SK-N-SH (cell line): ENCODE measurements at regions not wholly inside any gene's neighbourhood (a gene's known extent, or its start where the extent isn't known, plus 50 kb on each side); places are given as distances from the start of the nearest gene placed in this dataset.

ENCODE experiments used
- CTCF ChIA-PET: fragments of 300-600, 350-600 bp; formaldehyde crosslinking; extraction: SDS; loops from one replicate; lab custom pipeline; 2021; lab: Yijun Ruan, JAX
- POLR2A ChIA-PET: fragments of 350-600 bp; sonication (Branson Sonifier 250); formaldehyde crosslinking; extraction: SDS; loops from one replicate; lab custom pipeline; 2020; ENCODE audit warnings: antibody characterized with exemption, inconsistent platforms; lab: Yijun Ruan, JAX
- DNase-seq: peaks from one replicate; pipeline ENCODE4 v3.0.0; 2012
- H2AFZ ChIP-seq: fragments of 200-600 bp; sonication (generic); 2 replicates; pipeline ENCODE4 v1.8.1; 2016; ENCODE audit warnings: antibody characterized with exemption, mild to moderate bottlenecking, low read depth
- H3F3A ChIP-seq: fragments of 200-600 bp; sonication (generic); replicated peaks from 2 replicates; pipeline ENCODE3; 2016; ENCODE audit warnings: antibody characterized with exemption, mild to moderate bottlenecking; ENCODE audit not compliant: insufficient read depth
- H3K27ac ChIP-seq, 2 experiments: fragments of 200-500 bp in 1 of 2; fragments of 200-600 bp in 1 of 2; sonication (Bioruptor generic) in 1 of 2; sonication (generic), shearing (Covaris generic) in 1 of 2; 2 replicates each; pipeline versions ENCODE4 v1.5.1 to v1.6.1; 2014 to 2016; ENCODE audit warnings: low read depth in 2 of 2, inconsistent platforms in 1 of 2, low read length in 1 of 2, mild to moderate bottlenecking in 1 of 2, mixed read lengths in 1 of 2
- H3K27me3 ChIP-seq: fragments of 200-600 bp; sonication (generic), shearing (Covaris generic); 2 replicates; pipeline ENCODE4 v1.6.1; 2016; ENCODE audit warnings: mixed run types; ENCODE audit not compliant: insufficient read depth
- H3K36me3 ChIP-seq, 2 experiments: fragments of 200-500 bp in 1 of 2; fragments of 200-600 bp in 1 of 2; sonication (Bioruptor generic) in 1 of 2; sonication (generic) in 1 of 2; replicated peaks in 1 of 2; 2 replicates each; pipeline versions ENCODE3 to v1.5.1; 2014 to 2016; ENCODE audit warnings: low read length in 1 of 2, mild to moderate bottlenecking in 1 of 2; ENCODE audit not compliant: insufficient read depth in 2 of 2, control insufficient read depth in 1 of 2
- H3K4me1 ChIP-seq, 2 experiments: fragments of 200-500 bp in 1 of 2; fragments of 200-600 bp in 1 of 2; sonication (Bioruptor generic) in 1 of 2; sonication (generic), shearing (Covaris generic) in 1 of 2; 2 replicates each; pipeline versions ENCODE4 v1.5.1 to v1.6.1; 2014 to 2016; ENCODE audit warnings: low read depth in 1 of 2, low read length in 1 of 2, mixed run types in 1 of 2; ENCODE audit not compliant: insufficient read depth in 2 of 2, control insufficient read depth in 1 of 2
- H3K4me2 ChIP-seq: fragments of 200-600 bp; sonication (generic), shearing (Covaris generic); 2 replicates; pipeline ENCODE4 v1.6.1; 2017; ENCODE audit warnings: mixed run types
- H3K4me3 ChIP-seq, 2 experiments: fragments of 200-500 bp in 1 of 2; fragments of 200-600 bp in 1 of 2; sonication (Bioruptor generic) in 1 of 2; sonication (generic), shearing (Covaris generic) in 1 of 2; 2 replicates each; pipeline versions ENCODE4 v1.5.1 to v1.8.1; 2014 to 2016; ENCODE audit warnings: low read depth in 2 of 2, inconsistent platforms in 1 of 2, low read length in 1 of 2, mild to moderate bottlenecking in 1 of 2, mixed read lengths in 1 of 2, moderate library complexity in 1 of 2
- H3K79me2 ChIP-seq: fragments of 200-600 bp; sonication (generic); 2 replicates; pipeline ENCODE4 v1.8.1; 2017; ENCODE audit warnings: mild to moderate bottlenecking; ENCODE audit not compliant: insufficient read depth
- H3K9ac ChIP-seq: fragments of 200-600 bp; sonication (generic); 2 replicates; pipeline ENCODE4 v1.6.1; 2017; ENCODE audit warnings: mixed run types
- H3K9me2 ChIP-seq: fragments of 200-600 bp; sonication (generic); 2 replicates; pipeline ENCODE4 v1.6.1; 2017; ENCODE audit warnings: mixed run types
- H3K9me3 ChIP-seq: fragments of 200-600 bp; sonication (generic); 2 replicates; pipeline ENCODE4 v1.6.1; 2017; ENCODE audit warnings: mixed run types, mild to moderate bottlenecking, moderate library complexity
- H4K20me1 ChIP-seq: fragments of 200-600 bp; sonication (generic); 2 replicates; pipeline ENCODE4 v1.6.1; 2017; ENCODE audit warnings: mild to moderate bottlenecking, mixed run types; ENCODE audit not compliant: insufficient read depth
- EZH2phosphoT487 ChIP-seq: fragments of 200-600 bp; sonication (generic); IDR thresholded peaks from 2 replicates; pipeline ENCODE4 v1.6.1; 2017; ENCODE audit warnings: low read depth, mixed run types, mild to moderate bottlenecking, antibody characterized with exemption, moderate library complexity, borderline replicate concordance
- GATA2 ChIP-seq: sonication (generic); formaldehyde crosslinking; IDR thresholded peaks from 2 replicates; pipeline ENCODE4 v1.5.0; 2020; ENCODE audit warnings: mild to moderate bottlenecking, missing genetic modification reagents
- MEF2A ChIP-seq: IDR thresholded peaks from 2 replicates; pipeline ENCODE4 v1.4.0; 2012; ENCODE audit warnings: low read depth, borderline replicate concordance
- NFIC ChIP-seq: IDR thresholded peaks from 2 replicates; pipeline ENCODE4 v1.4.0; 2012; ENCODE audit warnings: borderline replicate concordance
- RAD21 ChIP-seq: IDR thresholded peaks from 2 replicates; pipeline ENCODE4 v1.6.1; 2012; ENCODE audit warnings: mild to moderate bottlenecking, low read length
- RFX5 ChIP-seq: IDR thresholded peaks from 2 replicates; pipeline ENCODE4 v1.6.1; 2012; ENCODE audit warnings: mild to moderate bottlenecking, improper control_type of control experiment, low read length
- TAF1 ChIP-seq: IDR thresholded peaks from 2 replicates; pipeline ENCODE4 v1.6.1; 2012; ENCODE audit warnings: low read depth, mild to moderate bottlenecking, low read length, moderate library complexity, borderline replicate concordance
- TCF12 ChIP-seq: IDR thresholded peaks from 2 replicates; pipeline ENCODE4 v1.4.0; 2012
- TEAD4 ChIP-seq: IDR thresholded peaks from 2 replicates; pipeline ENCODE4 v1.4.0; 2012; ENCODE audit warnings: mild to moderate bottlenecking, borderline replicate concordance; ENCODE audit not compliant: insufficient read depth
- YY1 ChIP-seq: IDR thresholded peaks from 2 replicates; pipeline ENCODE4 v1.4.0; 2012; ENCODE audit warnings: low read depth, mild to moderate bottlenecking
- WGBS: methylation state at CpG from one replicate; pipeline ENCODE4 v1.1.6; 2017; ENCODE audit warnings: low lambda C conversion rate; 5-methylcytosine and 5-hydroxymethylcytosine counted together
- TF ChIP-seq, protein P1 (sequence below): IDR thresholded peaks from 2 replicates; pipeline ENCODE4 v1.4.0; 2012; ENCODE audit warnings: low read depth, borderline replicate concordance
- TF ChIP-seq, protein P2 (sequence below): fragments of 150-350 bp; IDR thresholded peaks from 2 replicates; pipeline ENCODE4 v1.6.1; 2016; ENCODE audit warnings: mild to moderate bottlenecking, low read depth, low read length
- TF ChIP-seq, protein P3 (sequence below): IDR thresholded peaks from 2 replicates; pipeline ENCODE4 v1.4.0; 2012; ENCODE audit warnings: low read depth, borderline replicate concordance
- TF ChIP-seq, protein P4 (sequence below): fragments of 200-600 bp; sonication (generic); IDR thresholded peaks from 2 replicates; pipeline ENCODE4 v1.6.1; 2017; ENCODE audit warnings: antibody characterized with exemption, mild to moderate bottlenecking, moderate library complexity
- TF ChIP-seq, protein P5 (sequence below): IDR thresholded peaks from 2 replicates; pipeline ENCODE4; 2012
- TF ChIP-seq, protein P6 (sequence below): IDR thresholded peaks from 2 replicates; pipeline ENCODE4 v1.4.0; 2012; ENCODE audit warnings: low read depth

DNA sequence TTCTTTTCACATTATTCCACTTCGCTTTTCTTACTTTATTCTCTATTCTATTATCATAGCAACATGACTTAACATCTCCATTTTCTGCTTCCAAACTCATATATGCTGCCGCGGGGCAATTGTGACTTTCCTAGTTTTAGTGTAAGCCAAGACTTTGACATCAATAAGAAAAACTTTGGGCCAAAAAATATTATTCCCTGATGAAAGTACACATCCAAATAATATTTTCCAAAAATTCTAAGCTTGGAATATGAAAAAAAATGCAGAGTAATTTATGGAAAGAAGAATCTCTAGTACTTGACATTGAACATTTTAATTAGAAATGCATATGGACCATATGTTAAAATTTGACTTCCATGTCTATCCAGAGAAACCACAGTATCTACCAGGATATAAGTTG, 995.1 kb upstream of the INTU start:
- TF ChIP-seq, protein P1, sequence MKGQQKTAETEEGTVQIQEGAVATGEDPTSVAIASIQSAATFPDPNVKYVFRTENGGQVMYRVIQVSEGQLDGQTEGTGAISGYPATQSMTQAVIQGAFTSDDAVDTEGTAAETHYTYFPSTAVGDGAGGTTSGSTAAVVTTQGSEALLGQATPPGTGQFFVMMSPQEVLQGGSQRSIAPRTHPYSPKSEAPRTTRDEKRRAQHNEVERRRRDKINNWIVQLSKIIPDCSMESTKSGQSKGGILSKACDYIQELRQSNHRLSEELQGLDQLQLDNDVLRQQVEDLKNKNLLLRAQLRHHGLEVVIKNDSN = no peak
- TF ChIP-seq TEAD4 (no peak), NFIC (no peak), EZH2phosphoT487 (no peak), TCF12 (no peak), YY1 (no peak), RAD21 (no peak), TAF1 (no peak), RFX5 (no peak), GATA2 (CRISPR knock-in tag) (no peak), MEF2A (no peak)
- TF ChIP-seq, protein P2, sequence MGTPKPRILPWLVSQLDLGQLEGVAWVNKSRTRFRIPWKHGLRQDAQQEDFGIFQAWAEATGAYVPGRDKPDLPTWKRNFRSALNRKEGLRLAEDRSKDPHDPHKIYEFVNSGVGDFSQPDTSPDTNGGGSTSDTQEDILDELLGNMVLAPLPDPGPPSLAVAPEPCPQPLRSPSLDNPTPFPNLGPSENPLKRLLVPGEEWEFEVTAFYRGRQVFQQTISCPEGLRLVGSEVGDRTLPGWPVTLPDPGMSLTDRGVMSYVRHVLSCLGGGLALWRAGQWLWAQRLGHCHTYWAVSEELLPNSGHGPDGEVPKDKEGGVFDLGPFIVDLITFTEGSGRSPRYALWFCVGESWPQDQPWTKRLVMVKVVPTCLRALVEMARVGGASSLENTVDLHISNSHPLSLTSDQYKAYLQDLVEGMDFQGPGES = no peak
- TF ChIP-seq, protein P3, sequence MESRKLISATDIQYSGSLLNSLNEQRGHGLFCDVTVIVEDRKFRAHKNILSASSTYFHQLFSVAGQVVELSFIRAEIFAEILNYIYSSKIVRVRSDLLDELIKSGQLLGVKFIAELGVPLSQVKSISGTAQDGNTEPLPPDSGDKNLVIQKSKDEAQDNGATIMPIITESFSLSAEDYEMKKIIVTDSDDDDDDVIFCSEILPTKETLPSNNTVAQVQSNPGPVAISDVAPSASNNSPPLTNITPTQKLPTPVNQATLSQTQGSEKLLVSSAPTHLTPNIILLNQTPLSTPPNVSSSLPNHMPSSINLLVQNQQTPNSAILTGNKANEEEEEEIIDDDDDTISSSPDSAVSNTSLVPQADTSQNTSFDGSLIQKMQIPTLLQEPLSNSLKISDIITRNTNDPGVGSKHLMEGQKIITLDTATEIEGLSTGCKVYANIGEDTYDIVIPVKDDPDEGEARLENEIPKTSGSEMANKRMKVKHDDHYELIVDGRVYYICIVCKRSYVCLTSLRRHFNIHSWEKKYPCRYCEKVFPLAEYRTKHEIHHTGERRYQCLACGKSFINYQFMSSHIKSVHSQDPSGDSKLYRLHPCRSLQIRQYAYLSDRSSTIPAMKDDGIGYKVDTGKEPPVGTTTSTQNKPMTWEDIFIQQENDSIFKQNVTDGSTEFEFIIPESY = no peak
- TF ChIP-seq, protein P4, sequence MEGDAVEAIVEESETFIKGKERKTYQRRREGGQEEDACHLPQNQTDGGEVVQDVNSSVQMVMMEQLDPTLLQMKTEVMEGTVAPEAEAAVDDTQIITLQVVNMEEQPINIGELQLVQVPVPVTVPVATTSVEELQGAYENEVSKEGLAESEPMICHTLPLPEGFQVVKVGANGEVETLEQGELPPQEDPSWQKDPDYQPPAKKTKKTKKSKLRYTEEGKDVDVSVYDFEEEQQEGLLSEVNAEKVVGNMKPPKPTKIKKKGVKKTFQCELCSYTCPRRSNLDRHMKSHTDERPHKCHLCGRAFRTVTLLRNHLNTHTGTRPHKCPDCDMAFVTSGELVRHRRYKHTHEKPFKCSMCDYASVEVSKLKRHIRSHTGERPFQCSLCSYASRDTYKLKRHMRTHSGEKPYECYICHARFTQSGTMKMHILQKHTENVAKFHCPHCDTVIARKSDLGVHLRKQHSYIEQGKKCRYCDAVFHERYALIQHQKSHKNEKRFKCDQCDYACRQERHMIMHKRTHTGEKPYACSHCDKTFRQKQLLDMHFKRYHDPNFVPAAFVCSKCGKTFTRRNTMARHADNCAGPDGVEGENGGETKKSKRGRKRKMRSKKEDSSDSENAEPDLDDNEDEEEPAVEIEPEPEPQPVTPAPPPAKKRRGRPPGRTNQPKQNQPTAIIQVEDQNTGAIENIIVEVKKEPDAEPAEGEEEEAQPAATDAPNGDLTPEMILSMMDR = no peak
- TF ChIP-seq, protein P5, sequence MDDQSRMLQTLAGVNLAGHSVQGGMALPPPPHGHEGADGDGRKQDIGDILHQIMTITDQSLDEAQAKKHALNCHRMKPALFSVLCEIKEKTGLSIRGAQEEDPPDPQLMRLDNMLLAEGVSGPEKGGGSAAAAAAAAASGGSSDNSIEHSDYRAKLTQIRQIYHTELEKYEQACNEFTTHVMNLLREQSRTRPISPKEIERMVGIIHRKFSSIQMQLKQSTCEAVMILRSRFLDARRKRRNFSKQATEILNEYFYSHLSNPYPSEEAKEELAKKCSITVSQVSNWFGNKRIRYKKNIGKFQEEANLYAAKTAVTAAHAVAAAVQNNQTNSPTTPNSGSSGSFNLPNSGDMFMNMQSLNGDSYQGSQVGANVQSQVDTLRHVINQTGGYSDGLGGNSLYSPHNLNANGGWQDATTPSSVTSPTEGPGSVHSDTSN = no peak
- TF ChIP-seq, protein P6, sequence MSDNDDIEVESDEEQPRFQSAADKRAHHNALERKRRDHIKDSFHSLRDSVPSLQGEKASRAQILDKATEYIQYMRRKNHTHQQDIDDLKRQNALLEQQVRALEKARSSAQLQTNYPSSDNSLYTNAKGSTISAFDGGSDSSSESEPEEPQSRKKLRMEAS = no peak
- no peaks in the 10 kb centered on the region for H3K9me2 ChIP-seq

More for the DNA sequence above, 995.1 kb upstream of the INTU start:
- Histone ChIP-seq H3K36me3 (peaks cover 0 to 3% of the 10 kb centered on the region in 2 experiments), H4K20me1 (no peaks in the 10 kb centered on the region), H3K9me3 (no peaks in the 10 kb centered on the region), H3K4me3 (no peak overlapping the region), H3K4me2 (no peak overlapping the region), H3K79me2 (no peaks in the 10 kb centered on the region), H2AFZ (no peak overlapping the region), H3K27ac (no peak overlapping the region), H3K4me1 (no peaks in the 10 kb centered on the region), H3K9ac (no peak overlapping the region), H3F3A (no peaks in the 10 kb centered on the region), H3K27me3 (no peaks in the 10 kb centered on the region)
- ChIA-PET CTCF (no interaction called here), POLR2A (no interaction called here)
- DNase-seq = no peak
- WGBS = 81% methylated on average over 3 of the region's 3 CpGs
